Testis (tissue), 2 donors: ENCODE measurements at regions not wholly inside any gene's neighbourhood (a gene's known extent, or its start where the extent isn't known, plus 50 kb on each side); places are given as distances from the start of the nearest gene placed in this dataset.
"Not testable (repeated sequence)": the region's sequence is repeated elsewhere in the genome, so short reads cannot be mapped to it uniquely, and the experiment has no call there.

Experiments
- DNase-seq: peaks from one replicate; pipeline ENCODE4 v3.0.0-alpha.2; 2019
- H3K27ac ChIP-seq, 2 donors: fragments of 200-600 bp; sonication (generic); one replicate each; pipeline ENCODE4 v1.5.1; 2019
- H3K27me3 ChIP-seq: fragments of 200-600 bp; sonication (generic); one replicate; pipeline ENCODE4 v1.5.1; 2019
- H3K36me3 ChIP-seq: fragments of 200-600 bp; sonication (generic); one replicate; pipeline ENCODE4 v1.5.1; 2017; ENCODE audit warnings: low read depth; ENCODE audit errors: missing control alignments
- H3K4me1 ChIP-seq: fragments of 200-600 bp; sonication (generic); one replicate; pipeline ENCODE4 v1.5.1; 2019
- H3K4me3 ChIP-seq, 2 donors: fragments of 200-600 bp; sonication (generic); one replicate each; pipeline ENCODE4 v1.5.1; 2017 to 2019
- H3K9me3 ChIP-seq: fragments of 200-600 bp; sonication (generic); one replicate; pipeline ENCODE4 v1.5.1; 2017
- CTCF ChIP-seq, 3 experiments: fragments of 450-650 bp in 2 of 3; fragments of 200-600 bp in 1 of 3; sonication (generic) in 1 of 3; IDR thresholded peaks; one replicate each; pipeline ENCODE4 v1.5.1; 2016 to 2019; ENCODE audit warnings: antibody characterized with exemption in 3 of 3, mild to moderate bottlenecking in 2 of 3, moderate library complexity in 1 of 3
- POLR2A ChIP-seq: fragments of 450-650 bp; IDR thresholded peaks from one replicate; pipeline ENCODE4 v1.6.1; 2017; ENCODE audit warnings: antibody characterized with exemption, mild to moderate bottlenecking, moderate library complexity
- WGBS, 2 donors: methylation state at CpG; one replicate each; pipeline ENCODE4 v1.1.5; 2018; 5-methylcytosine and 5-hydroxymethylcytosine counted together
- intact Hi-C: fragments of 100-400 bp; cut with DNase I; formaldehyde crosslinking; loops from one replicate; pipeline ENCODE4 v1.15.1; 2023; ENCODE audit warnings: low total_unique reads

GRCh38 chr7:6917258-6917657 is 91.2 kb upstream of the CCZ1B start:
- intact Hi-C loops: no loop called here
- H3K9me3 ChIP-seq: no peaks in the 10 kb centered on the region
- WGBS, 2 donors: 66 to 69% methylated on average over 7 of the region's 7 CpGs
- H3K27ac ChIP-seq: no peak overlapping the region
- H3K4me3 ChIP-seq: no peak overlapping the region
- H3K36me3 ChIP-seq: no peaks in the 10 kb centered on the region
- TF ChIP-seq POLR2A (no peak), CTCF (IDR thresholded peaks at IDR 0.05) (no peak)
- H3K27me3 ChIP-seq: no peaks in the 10 kb centered on the region
- DNase-seq: no peak
- no peaks in the 10 kb centered on the region for H3K4me1 ChIP-seq

DNA sequence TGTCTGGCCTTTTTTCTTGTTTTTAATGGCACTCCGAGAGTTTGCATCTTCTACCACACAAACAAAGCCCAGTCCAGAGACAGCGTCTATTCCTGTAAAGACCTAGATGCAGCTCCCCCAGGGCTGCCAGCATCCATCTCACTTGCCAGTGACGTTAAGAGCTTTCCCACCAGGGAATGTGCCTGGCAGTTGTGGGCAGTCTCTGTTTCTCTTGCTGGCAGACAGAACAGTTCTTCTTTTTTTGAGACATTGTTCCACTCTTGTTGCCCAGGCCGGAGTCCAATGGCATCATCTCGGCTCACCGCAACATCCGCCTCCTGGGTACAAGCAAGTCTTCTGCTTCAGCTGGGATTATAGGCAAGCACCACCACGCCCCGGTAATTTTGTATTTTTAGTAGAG is 93.1 kb upstream of the CCZ1B start:
- H3K9me3 ChIP-seq, DNase-seq, H3K27me3 ChIP-seq, intact Hi-C loops, H3K27ac ChIP-seq, H3K36me3 ChIP-seq, H3K4me1 ChIP-seq, H3K4me3 ChIP-seq: not testable (repeated sequence)
- WGBS, 2 donors: 92% methylated on average over 8 to 9 of the region's 9 CpGs

DNA sequence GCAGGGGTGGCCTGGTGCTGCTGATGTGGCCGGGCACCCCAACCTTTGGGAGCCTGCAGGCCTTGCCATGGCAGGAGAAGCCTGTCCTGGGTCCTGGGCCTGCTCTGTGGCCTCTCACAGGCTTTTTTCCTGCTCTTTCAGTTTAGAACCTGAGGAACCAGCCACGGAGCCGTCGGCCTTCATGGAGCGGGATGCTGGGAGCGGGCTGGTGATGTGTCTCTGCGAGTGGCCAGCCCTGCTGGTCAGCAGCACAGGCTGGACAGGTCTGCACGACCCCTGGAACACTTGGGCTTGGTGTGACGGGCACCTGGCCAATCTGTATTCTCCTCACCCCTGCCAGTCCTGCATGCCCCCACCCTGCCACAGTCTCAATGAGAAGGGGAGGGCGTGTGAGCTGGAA is 98.4 kb upstream of the CCZ1B start:
- H3K4me3 ChIP-seq, H3K36me3 ChIP-seq, DNase-seq, H3K27me3 ChIP-seq, intact Hi-C loops, H3K27ac ChIP-seq, H3K4me1 ChIP-seq, H3K9me3 ChIP-seq: not testable (repeated sequence)
- WGBS, 2 donors: 89 to 97% methylated on average over 6 to 10 of the region's 10 CpGs

DNA sequence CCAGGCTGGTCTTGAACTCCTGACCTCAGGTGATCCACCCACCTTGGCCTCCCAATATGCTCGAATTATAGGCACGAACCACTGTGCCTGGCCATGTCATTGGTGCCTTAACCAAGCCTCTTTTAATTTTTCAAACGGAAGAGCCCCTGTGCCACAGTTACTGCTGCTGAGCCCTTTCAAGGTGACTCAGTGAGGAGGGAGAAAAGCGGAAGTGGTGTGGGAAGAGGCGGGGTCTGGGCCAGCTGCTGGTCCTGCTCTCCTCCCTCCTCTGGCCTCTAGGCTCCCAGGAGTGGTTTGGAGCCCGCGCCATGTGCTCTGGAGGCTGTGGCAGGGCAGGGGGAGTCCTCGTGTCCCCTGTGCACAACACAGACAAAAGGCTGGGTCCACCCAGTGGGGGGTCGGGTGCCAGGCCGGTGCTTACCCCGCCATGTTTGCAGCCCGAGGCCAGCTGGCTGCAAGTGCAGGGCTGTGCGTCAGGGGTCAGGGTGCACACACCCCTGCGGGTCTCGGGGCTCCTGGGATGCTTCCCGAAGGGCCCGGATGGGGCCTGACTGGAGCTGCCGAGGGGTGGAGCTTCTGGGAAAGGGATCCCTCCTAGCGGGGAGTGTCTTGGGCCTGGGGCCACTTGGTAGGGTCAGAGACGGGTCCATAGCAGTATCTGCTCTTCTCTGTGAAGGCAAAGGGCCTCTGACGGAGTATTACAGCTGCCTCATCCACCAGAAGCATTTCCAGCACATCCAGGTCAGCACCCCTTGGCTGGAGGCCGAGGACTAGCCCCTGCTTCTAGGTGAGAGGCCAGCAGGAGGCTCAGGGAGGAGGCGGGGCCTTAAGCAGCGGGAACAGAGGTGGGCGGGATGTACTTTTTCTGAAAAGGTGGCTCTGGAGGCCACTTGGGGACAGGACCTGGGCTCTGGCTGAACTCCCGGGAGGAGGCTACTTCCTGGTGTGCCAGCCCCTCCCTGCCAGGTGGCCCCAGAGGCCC is 100.4 kb upstream of the CCZ1B start:
- 72% methylated on average over 2 to 26 of the region's 26 CpGs for WGBS, 2 donors

GRCh38 chr7:6927643-6928042 is 101.6 kb upstream of the CCZ1B start:
- DNase-seq, H3K4me1 ChIP-seq, H3K9me3 ChIP-seq, H3K27me3 ChIP-seq, H3K36me3 ChIP-seq, intact Hi-C loops, H3K27ac ChIP-seq, H3K4me3 ChIP-seq: not testable (repeated sequence)
- 85 to 95% methylated on average over 8 of the region's 8 CpGs for WGBS, 2 donors

More for the DNA sequence above, 100.4 kb upstream of the CCZ1B start:
- H3K36me3 ChIP-seq, H3K27me3 ChIP-seq, H3K27ac ChIP-seq, intact Hi-C loops, H3K4me1 ChIP-seq, H3K4me3 ChIP-seq, DNase-seq, H3K9me3 ChIP-seq: not testable (repeated sequence)

DNA sequence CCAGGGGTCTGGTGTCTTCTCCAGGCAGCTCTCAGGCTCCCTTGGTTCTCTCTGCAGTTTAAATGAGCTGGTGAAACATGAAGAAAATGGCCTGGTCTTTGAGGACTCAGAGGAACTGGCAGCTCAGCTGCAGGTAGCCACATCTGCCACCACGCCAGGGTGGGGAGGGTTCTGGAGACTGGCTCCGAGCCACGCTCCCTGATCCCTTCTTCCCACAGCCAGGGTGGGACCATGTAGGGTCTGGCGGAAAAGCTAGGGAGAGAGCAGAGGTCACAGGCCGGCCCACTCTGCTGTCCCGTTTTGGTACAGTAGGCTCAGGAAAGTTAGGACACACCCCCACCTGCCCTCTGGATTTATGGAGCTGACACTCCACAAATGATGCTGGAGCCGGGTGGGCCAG is 103.5 kb upstream of the CCZ1B start:
- H3K4me3 ChIP-seq, H3K9me3 ChIP-seq, H3K27me3 ChIP-seq, intact Hi-C loops, H3K36me3 ChIP-seq, DNase-seq, H3K4me1 ChIP-seq, H3K27ac ChIP-seq: not testable (repeated sequence)
- 83 to 97% methylated on average over 5 to 7 of the region's 7 CpGs for WGBS, 2 donors

- H3K36me3 ChIP-seq, H3K4me1 ChIP-seq, H3K4me3 ChIP-seq, intact Hi-C loops, H3K27me3 ChIP-seq, H3K27ac ChIP-seq, DNase-seq, H3K9me3 ChIP-seq: not testable (repeated sequence)
- WGBS, 2 donors: 79 to 85% methylated on average over 7 of the region's 7 CpGs
Observed at GRCh38 chr7:6930081-6930635, 104.1 kb upstream of the CCZ1B start.
